Gastrocnemius medialis (tissue), 4 donors: ENCODE measurements at regions not wholly inside any gene's neighbourhood (a gene's known extent, or its start where the extent isn't known, plus 50 kb on each side); places are given as distances from the start of the nearest gene placed in this dataset.

Source experiments
- POLR2A ChIP-seq, 2 donors: fragments of 450-650 bp; IDR thresholded peaks; one replicate each; pipeline ENCODE4 v1.6.1; 2017; ENCODE audit warnings: antibody characterized with exemption in 2 of 2, mild to moderate bottlenecking in 2 of 2, moderate library complexity in 2 of 2
- TF ChIP-seq, protein P1 (sequence below), 5 experiments: fragments of 450-650 bp in 3 of 5; fragments of 200-600 bp in 2 of 5; sonication (generic) in 2 of 5; IDR thresholded peaks in 4 of 5; conservative IDR thresholded peaks in 1 of 5; 1 replicate in 4 of 5; 2 replicates in 1 of 5; pipeline ENCODE4 v1.5.1; 2016 to 2019; ENCODE audit warnings: antibody characterized with exemption in 5 of 5, mild to moderate bottlenecking in 3 of 5, moderate library complexity in 3 of 5

DNA sequence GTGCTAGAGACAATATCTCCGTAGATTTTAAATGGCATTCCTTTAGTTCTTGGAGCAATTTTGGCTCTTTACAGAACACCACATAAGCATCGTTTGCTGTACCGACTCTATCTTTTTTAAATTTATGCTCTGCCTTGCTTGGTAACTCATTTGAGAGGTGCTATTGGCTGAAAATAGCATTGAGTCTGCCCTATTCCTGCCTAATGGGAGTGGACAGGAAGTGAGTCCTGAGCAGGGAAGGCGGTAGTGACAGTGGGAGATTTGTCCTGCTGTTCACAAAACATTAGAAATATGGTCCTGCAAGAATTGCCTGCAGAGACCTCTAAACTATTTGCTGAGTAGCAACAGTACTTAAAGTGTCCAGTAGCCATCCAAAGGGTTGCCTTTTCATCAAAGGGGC, 115.2 kb upstream of the IFNE start:
- TF ChIP-seq, protein P1, sequence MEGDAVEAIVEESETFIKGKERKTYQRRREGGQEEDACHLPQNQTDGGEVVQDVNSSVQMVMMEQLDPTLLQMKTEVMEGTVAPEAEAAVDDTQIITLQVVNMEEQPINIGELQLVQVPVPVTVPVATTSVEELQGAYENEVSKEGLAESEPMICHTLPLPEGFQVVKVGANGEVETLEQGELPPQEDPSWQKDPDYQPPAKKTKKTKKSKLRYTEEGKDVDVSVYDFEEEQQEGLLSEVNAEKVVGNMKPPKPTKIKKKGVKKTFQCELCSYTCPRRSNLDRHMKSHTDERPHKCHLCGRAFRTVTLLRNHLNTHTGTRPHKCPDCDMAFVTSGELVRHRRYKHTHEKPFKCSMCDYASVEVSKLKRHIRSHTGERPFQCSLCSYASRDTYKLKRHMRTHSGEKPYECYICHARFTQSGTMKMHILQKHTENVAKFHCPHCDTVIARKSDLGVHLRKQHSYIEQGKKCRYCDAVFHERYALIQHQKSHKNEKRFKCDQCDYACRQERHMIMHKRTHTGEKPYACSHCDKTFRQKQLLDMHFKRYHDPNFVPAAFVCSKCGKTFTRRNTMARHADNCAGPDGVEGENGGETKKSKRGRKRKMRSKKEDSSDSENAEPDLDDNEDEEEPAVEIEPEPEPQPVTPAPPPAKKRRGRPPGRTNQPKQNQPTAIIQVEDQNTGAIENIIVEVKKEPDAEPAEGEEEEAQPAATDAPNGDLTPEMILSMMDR (IDR thresholded peaks at IDR 0.05 in 4 of 5, conservative IDR thresholded peaks at IDR 0.05 in 1 of 5), result no peak
- TF ChIP-seq POLR2A (IDR thresholded peaks at IDR 0.05), result no peak
